ENCODE measurements at regions not wholly inside any gene's neighbourhood (a gene's known extent, or its start where the extent isn't known, plus 50 kb on each side); places are given as distances from the start of the nearest gene placed in this dataset.
"Not testable (repeated sequence)": the region's sequence is repeated elsewhere in the genome, so short reads cannot be mapped to it uniquely, and the experiment has no call there.

DNA sequence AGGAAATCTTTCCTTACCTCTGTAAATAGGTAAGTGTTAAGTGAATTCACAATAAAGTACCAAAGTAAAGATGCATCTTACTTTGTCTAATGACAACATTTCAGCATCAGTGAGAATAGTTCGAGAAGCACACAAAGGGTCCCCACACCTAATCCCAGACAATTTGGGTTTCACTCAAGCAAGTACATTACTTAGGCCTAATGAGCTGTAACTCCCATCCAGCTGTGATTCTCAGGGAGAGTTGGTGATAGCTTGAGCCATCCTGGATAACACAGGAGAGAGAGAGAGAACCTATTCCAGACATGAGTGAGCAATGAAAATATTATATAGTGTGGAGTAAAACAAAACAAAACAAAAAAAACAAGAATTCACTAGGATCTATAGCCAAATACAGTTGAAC lies 149.1 kb upstream of the NRG3 start:
- TF ChIP-seq, protein P1, sequence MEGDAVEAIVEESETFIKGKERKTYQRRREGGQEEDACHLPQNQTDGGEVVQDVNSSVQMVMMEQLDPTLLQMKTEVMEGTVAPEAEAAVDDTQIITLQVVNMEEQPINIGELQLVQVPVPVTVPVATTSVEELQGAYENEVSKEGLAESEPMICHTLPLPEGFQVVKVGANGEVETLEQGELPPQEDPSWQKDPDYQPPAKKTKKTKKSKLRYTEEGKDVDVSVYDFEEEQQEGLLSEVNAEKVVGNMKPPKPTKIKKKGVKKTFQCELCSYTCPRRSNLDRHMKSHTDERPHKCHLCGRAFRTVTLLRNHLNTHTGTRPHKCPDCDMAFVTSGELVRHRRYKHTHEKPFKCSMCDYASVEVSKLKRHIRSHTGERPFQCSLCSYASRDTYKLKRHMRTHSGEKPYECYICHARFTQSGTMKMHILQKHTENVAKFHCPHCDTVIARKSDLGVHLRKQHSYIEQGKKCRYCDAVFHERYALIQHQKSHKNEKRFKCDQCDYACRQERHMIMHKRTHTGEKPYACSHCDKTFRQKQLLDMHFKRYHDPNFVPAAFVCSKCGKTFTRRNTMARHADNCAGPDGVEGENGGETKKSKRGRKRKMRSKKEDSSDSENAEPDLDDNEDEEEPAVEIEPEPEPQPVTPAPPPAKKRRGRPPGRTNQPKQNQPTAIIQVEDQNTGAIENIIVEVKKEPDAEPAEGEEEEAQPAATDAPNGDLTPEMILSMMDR (IDR thresholded peaks at IDR 0.05; ENCODE audit: low read depth, low read length) = no peak
- ChIA-PET CTCF (no interaction called here), POLR2A (no interaction called here)
- no peak overlapping the region for H3K4me3 ChIP-seq (ENCODE audit: low read depth, low read length)
- no peak overlapping the region for H3K27ac ChIP-seq (ENCODE audit: low read depth, low read length)
- DNase-seq (ENCODE audit: low read depth, low spot score) = no peak
- no peaks in the 10 kb centered on the region; the same call in 1 of the 2 replicates for H3K9me3 ChIP-seq (ENCODE audit: control insufficient read depth, insufficient read depth, low read length)
- no peaks in the 10 kb centered on the region for H3K27me3 ChIP-seq (ENCODE audit: control insufficient read depth, insufficient read depth, low read length)

DNA sequence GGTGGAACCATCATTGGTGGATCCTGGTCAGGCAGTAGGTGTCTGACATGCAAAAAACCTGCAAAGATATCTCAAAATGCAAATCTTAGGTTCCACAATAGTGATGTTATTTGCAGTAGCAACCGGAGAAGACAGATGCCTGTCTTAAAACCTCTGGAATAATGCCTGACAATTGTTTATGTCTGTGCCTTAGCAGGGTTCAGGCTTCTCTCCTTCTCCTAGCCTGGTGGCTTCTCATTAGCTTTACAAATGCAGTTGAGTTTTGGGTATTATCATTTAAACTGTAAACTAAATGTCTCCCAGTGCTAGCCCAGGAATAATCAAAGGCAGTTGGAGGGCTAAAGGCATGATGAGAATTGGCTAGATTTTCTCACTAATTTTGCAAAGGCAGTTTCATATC lies 146.3 kb upstream of the NRG3 start:
- no peaks in the 10 kb centered on the region for H3K27me3 ChIP-seq (ENCODE audit: control insufficient read depth, insufficient read depth, low read length)
- TF ChIP-seq, protein P1 (IDR thresholded peaks at IDR 0.05; ENCODE audit: low read depth, low read length) = no peak
- no peak overlapping the region for H3K27ac ChIP-seq (ENCODE audit: low read depth, low read length)
- no peak overlapping the region for H3K4me3 ChIP-seq (ENCODE audit: low read depth, low read length)
- H3K9me3 ChIP-seq (ENCODE audit: control insufficient read depth, insufficient read depth, low read length) = peaks cover 8% of the 10 kb centered on the region
- DNase-seq (ENCODE audit: low read depth, low spot score) = no peak
- POLR2A ChIA-PET = no interaction called here
- CTCF ChIA-PET = no interaction called here

DNA sequence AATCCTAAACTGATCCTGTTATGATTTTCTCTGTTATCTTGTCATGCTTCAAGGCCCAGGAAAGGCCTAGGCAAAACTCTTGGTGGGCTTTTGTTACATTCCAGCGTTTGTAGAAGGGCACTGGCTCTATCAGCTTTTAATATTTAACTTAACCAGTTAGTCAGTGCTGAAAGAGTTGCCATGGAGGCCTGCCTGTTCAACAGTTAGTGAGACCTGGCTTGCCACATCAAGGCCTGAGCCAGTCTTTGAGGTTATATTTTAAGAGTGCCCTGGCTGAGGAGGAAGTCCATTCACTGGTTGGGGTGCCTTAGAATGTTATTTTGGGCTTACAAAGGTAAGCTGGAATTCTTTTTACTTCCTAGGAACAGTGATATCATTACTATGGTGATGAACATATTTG lies 144.1 kb upstream of the NRG3 start:
- TF ChIP-seq, protein P1 (IDR thresholded peaks at IDR 0.05; ENCODE audit: low read depth, low read length) = no peak
- DNase-seq (ENCODE audit: low read depth, low spot score) = no peak
- peaks cover 15% of the 10 kb centered on the region for H3K9me3 ChIP-seq (ENCODE audit: control insufficient read depth, insufficient read depth, low read length)
- H3K4me3 ChIP-seq (ENCODE audit: low read depth, low read length) = no peak overlapping the region
- POLR2A ChIA-PET = no interaction called here
- H3K27ac ChIP-seq (ENCODE audit: low read depth, low read length) = no peak overlapping the region
- CTCF ChIA-PET = no interaction called here
- no peaks in the 10 kb centered on the region for H3K27me3 ChIP-seq (ENCODE audit: control insufficient read depth, insufficient read depth, low read length)

DNA sequence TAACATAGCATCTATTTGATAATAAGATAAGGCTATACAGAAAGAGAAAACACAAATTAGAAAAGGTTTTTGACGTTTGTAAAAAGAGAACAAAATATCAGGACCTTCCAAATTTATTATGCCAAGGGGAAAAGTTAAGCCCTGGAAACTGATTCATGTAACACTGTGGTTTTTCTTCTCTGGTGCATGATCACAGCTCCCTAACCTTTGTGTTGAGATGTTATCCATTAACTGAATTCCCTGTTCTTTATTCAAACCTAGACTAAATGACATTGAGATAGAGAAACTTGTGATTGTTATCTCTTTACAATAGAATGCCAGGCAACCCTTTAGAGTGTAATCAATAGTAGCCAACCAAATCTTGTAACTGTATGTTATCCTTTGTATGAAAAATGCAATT lies 141.5 kb upstream of the NRG3 start:
- ChIA-PET CTCF (no interaction called here), POLR2A (no interaction called here)
- H3K27ac ChIP-seq (ENCODE audit: low read depth, low read length) = no peak overlapping the region
- TF ChIP-seq, protein P1 (IDR thresholded peaks at IDR 0.05; ENCODE audit: low read depth, low read length) = no peak
- H3K4me3 ChIP-seq (ENCODE audit: low read depth, low read length) = no peak overlapping the region
- H3K9me3 ChIP-seq (ENCODE audit: control insufficient read depth, insufficient read depth, low read length) = peaks cover 15% of the 10 kb centered on the region
- DNase-seq (ENCODE audit: low read depth, low spot score) = no peak
- H3K27me3 ChIP-seq (ENCODE audit: control insufficient read depth, insufficient read depth, low read length) = no peaks in the 10 kb centered on the region

DNA sequence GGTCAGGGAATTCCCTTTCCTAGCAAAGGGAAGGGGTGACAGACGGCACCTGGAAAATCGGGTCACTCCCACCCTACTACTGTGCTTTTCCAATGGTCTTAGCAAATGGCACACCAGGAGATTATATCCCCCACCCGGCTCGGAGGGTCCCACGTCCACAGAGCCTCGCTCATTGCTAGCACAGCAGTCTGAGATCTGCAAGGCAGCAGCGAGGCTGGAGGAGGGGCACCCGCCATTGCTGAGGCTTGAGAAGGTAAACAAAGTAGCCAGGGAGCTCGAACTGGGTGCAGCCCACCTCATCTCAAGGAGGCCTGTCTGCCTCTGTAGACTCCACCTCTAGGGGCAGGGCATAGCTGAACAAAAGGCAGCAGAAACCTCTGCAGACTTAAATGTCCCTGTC lies 139.8 kb upstream of the NRG3 start:
- H3K27ac ChIP-seq (ENCODE audit: low read depth, low read length); H3K27me3 ChIP-seq (ENCODE audit: control insufficient read depth, insufficient read depth, low read length); POLR2A ChIA-PET; CTCF ChIA-PET; H3K4me3 ChIP-seq (ENCODE audit: low read depth, low read length); DNase-seq (ENCODE audit: low read depth, low spot score): not testable (repeated sequence)
- peaks cover 15% of the 10 kb centered on the region for H3K9me3 ChIP-seq (ENCODE audit: control insufficient read depth, insufficient read depth, low read length)

DNA sequence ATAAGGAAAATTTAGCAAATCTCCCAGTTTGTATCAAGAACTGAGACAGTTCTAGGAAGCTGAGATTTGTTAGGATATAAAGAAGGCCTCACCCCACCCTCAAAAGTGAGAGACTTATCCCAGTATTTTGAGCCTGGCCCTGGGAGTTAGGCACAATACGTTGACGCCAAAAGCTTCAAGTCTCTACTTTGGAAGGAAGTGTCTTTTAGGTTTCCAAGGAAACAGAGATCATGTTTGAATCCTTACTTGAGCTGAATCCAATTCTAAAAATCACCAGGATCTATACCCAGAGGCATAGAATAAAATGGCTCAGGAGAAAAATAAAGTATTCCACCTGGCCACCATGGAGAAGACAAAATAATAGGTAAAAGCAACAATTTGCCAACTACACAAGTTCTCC lies 115.9 kb upstream of the NRG3 start:
- ChIA-PET CTCF (no interaction called here), POLR2A (no interaction called here)
- no peak overlapping the region for H3K27ac ChIP-seq (ENCODE audit: low read depth, low read length)

More for the DNA sequence above, 115.9 kb upstream of the NRG3 start:
- Histone ChIP-seq H3K4me3 (ENCODE audit: low read depth, low read length) (no peak overlapping the region), H3K9me3 (ENCODE audit: control insufficient read depth, insufficient read depth, low read length) (no peaks in the 10 kb centered on the region), H3K27me3 (ENCODE audit: control insufficient read depth, insufficient read depth, low read length) (no peaks in the 10 kb centered on the region)
- TF ChIP-seq, protein P1 (IDR thresholded peaks at IDR 0.05; ENCODE audit: low read depth, low read length) = no peak
- DNase-seq (ENCODE audit: low read depth, low spot score) = no peak
